Ovary (tissue), 7 donors: ENCODE measurements at regions not wholly inside any gene's neighbourhood (a gene's known extent, or its start where the extent isn't known, plus 50 kb on each side); places are given as distances from the start of the nearest gene placed in this dataset.

Source experiments
- DNase-seq, 5 donors: peaks; one replicate each; pipeline ENCODE4 v3.0.0-alpha.2; 2019 to 2020
- H3K27ac ChIP-seq, 2 donors: fragments of 200-600 bp; one replicate each; pipeline versions ENCODE4 v1.5.1 to v1.8.0; 2019 to 2022
- H3K27me3 ChIP-seq: fragments of 200-600 bp; one replicate; pipeline ENCODE4 v1.8.0; 2022
- H3K36me3 ChIP-seq: fragments of 200-600 bp; sonication (generic); one replicate; pipeline ENCODE4 v1.5.1; 2019
- H3K4me1 ChIP-seq: one replicate; pipeline ENCODE4 v1.8.1; 2013; ENCODE audit warnings: mild to moderate bottlenecking, moderate library complexity; ENCODE audit not compliant: insufficient read depth
- H3K4me3 ChIP-seq: fragments of 200-600 bp; sonication (generic); one replicate; pipeline ENCODE4 v1.5.1; 2017
- H3K9me3 ChIP-seq, 2 donors: fragments of 200-600 bp in 1 of 2; sonication (generic) in 1 of 2; one replicate each; pipeline versions ENCODE4 v1.5.1 to v1.8.1; 2013 to 2019; ENCODE audit warnings: mild to moderate bottlenecking in 1 of 2, moderate library complexity in 1 of 2
- CTCF ChIP-seq, 3 donors: fragments of 450-650 bp in 2 of 3; fragments of 200-600 bp in 1 of 3; IDR thresholded peaks; one replicate each; pipeline versions ENCODE4 v1.5.1 to v1.8.0; 2016 to 2022; ENCODE audit warnings: antibody characterized with exemption in 3 of 3, mild to moderate bottlenecking in 1 of 3
- EP300 ChIP-seq: sonication (generic); formaldehyde crosslinking; IDR thresholded peaks from one replicate; pipeline ENCODE4 v1.6.1; 2017; ENCODE audit warnings: antibody characterized with exemption
- POLR2A ChIP-seq: fragments of 450-650 bp; IDR thresholded peaks from one replicate; pipeline ENCODE4 v1.6.1; 2017; ENCODE audit warnings: antibody characterized with exemption, mild to moderate bottlenecking, moderate library complexity
- WGBS, 3 donors: extraction: QIAGEN DNeasy Blood & Tissue Kit in 1 of 3; methylation state at CpG; one replicate each; pipeline versions ENCODE4 v1.1.5 to v1.1.7; 2013 to 2017; 5-methylcytosine and 5-hydroxymethylcytosine counted together
- intact Hi-C, 4 donors: fragments of 100-400 bp; cut with DNase I; formaldehyde crosslinking; loops; one replicate each; pipeline versions ENCODE4 v1.11.0 to v1.15.1; 2022 to 2023
- donor health status: DM: no; HTN: no; CAD: no; lungs with moderate emphysema.
- donor health status: DM: no; HTN: no; CAD: no.
- donor health status: Bipolar disorder and iron deficiency.
- donor health status: DM: no; HTN: no; CAD: no.
- donor health status: DM: yes; HTN: yes; CAD: no.

- Histone ChIP-seq H3K36me3 (no peaks in the 10 kb centered on the region), H3K4me1 (no peaks in the 10 kb centered on the region), H3K27ac (no peak overlapping the region), H3K27me3 (no peaks in the 10 kb centered on the region), H3K9me3 (no peaks in the 10 kb centered on the region), H3K4me3 (no peak overlapping the region)
- DNase-seq, result no peak
- 73 to 90% (median 79%) methylated on average over 2 of the region's 2 CpGs for WGBS, 3 donors
- no peak for TF ChIP-seq EP300
- TF ChIP-seq POLR2A, result no peak
- no peak for TF ChIP-seq CTCF (IDR thresholded peaks at IDR 0.05)
- intact Hi-C loops, result no loop called here
These were observed 513.2 kb upstream of the WWC1 start for GRCh38 chr5:167778228-167778627.

- Histone ChIP-seq H3K36me3 (no peaks in the 10 kb centered on the region), H3K4me1 (no peaks in the 10 kb centered on the region), H3K27me3 (no peaks in the 10 kb centered on the region), H3K9me3 (no peaks in the 10 kb centered on the region), H3K4me3 (no peak overlapping the region), H3K27ac (no peak overlapping the region)
- DNase-seq, result no peak
- WGBS, 3 donors, result 71 to 85% (median 81%) methylated on average over 3 of the region's 3 CpGs
- TF ChIP-seq CTCF (IDR thresholded peaks at IDR 0.05), result no peak
- TF ChIP-seq EP300, result no peak
- no peak for TF ChIP-seq POLR2A
- intact Hi-C loops, result no loop called here
These were observed 511.8 kb upstream of the WWC1 start for GRCh38 chr5:167779644-167780043.

GRCh38 chr5:167780177-167780576 is 511.3 kb upstream of the WWC1 start:
- intact Hi-C loops, result no loop called here
- Histone ChIP-seq H3K27ac (no peak overlapping the region), H3K4me1 (no peaks in the 10 kb centered on the region), H3K27me3 (no peaks in the 10 kb centered on the region), H3K4me3 (no peak overlapping the region), H3K36me3 (no peaks in the 10 kb centered on the region), H3K9me3 (no peaks in the 10 kb centered on the region)
- WGBS, 3 donors, result 80 to 84% (median 81%) methylated on average over 6 of the region's 6 CpGs
- no peak for DNase-seq
- TF ChIP-seq EP300, result no peak
- TF ChIP-seq POLR2A, result no peak
- TF ChIP-seq CTCF (IDR thresholded peaks at IDR 0.05), result no peak

- Histone ChIP-seq H3K4me3 (no peak overlapping the region), H3K4me1 (no peaks in the 10 kb centered on the region), H3K27ac (no peak overlapping the region), H3K27me3 (no peaks in the 10 kb centered on the region), H3K9me3 (no peaks in the 10 kb centered on the region), H3K36me3 (no peaks in the 10 kb centered on the region)
- intact Hi-C loops, result no loop called here
- WGBS, 3 donors, result 50 to 63% (median 61%) methylated on average over 9 of the region's 9 CpGs
- no peak for TF ChIP-seq POLR2A
- no peak for TF ChIP-seq CTCF (IDR thresholded peaks at IDR 0.05)
- TF ChIP-seq EP300, result no peak
- no peak for DNase-seq
These were observed 508.2 kb upstream of the WWC1 start for GRCh38 chr5:167783145-167783817.
